AG20443 (cell line): ENCODE measurements at regions not wholly inside any gene's neighbourhood (a gene's known extent, or its start where the extent isn't known, plus 50 kb on each side); places are given as distances from the start of the nearest gene placed in this dataset.
"Not testable (repeated sequence)": the region's sequence is repeated elsewhere in the genome, so short reads cannot be mapped to it uniquely, and the experiment has no call there.

Experiments
- DNase-seq: peaks from one replicate; pipeline ENCODE4 v3.0.0; 2012; ENCODE audit warnings: low spot score, mixed read lengths

- DNase-seq: no peak
These were observed 51.9 kb upstream of the SPDL1 start for GRCh38 chr5:169531631-169532030.

DNA sequence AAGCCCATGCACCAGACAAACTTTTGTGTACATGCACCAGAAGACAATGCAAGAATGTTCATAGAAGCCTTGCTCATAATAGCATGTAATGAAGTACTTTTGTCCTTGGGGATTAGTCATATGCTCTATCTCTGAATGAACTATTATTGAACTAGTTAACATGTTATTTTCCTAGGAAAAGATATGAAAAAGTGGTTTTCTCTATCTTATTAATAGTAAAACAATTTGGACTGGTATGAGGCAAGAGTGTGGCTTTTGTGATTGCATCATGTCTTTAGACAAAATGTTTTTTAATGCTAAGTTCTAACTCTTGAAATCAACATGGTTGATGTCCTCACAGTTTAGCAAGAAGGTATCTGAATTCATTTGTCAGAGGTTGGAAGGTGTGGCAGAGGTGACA lies 55.7 kb upstream of the SPDL1 start:
- peak; percentile 39 for DNase-seq

- DNase-seq: no peak
These were observed 56.5 kb upstream of the SPDL1 start for GRCh38 chr5:169527066-169527465.

GRCh38 chr5:169522851-169523250 lies 60.7 kb upstream of the SPDL1 start:
- no peak for DNase-seq

DNA sequence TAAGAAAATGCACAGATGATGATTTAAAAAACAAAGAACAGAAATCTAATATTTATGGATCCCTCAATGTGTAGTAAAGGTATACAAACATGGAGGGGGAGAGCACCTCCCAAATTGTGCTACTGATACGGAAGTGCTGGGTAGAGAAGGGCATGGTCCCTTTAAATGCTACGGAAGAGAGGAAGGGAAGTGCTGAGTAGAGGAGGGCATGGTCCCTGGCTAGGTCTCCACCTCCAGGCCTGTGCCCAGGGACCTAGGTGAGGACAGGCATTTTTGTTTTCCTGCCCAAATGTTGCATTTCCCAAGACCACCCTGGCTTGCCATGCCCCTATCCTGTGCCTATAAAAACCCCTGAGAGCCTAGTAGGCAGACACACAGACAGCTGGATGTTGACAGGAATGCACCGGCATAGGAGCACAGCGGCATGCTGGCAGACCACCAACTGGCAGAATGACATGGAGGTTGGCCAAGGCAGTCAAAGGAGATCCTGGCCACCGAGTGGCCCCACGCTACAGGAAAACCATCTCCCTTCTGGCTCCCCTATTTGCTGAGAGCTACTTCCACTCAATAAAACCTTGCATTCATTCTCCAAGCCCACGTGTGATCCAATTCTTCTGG lies 62.1 kb upstream of the SPDL1 start:
- DNase-seq: no peak

DNA sequence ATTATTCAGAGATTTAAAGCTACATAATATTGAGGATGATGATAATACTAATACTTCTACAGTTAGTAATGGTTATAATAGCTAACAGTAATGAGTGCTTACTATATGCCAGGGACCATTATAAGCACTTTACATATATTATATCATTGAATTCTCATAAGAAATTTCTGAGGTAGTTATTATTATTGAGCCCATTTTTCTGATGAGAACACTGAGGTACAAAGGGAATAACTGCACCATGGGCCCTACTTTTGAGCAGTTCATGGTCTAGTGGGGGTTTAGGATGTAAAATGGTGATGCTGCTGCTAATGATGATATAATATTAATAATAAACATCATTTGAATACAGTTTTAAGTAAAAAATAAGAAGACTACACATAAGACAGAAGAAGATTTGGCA lies 64.2 kb upstream of the SPDL1 start:
- DNase-seq: no peak

GRCh38 chr5:169518779-169519178 lies 64.8 kb upstream of the SPDL1 start:
- DNase-seq: not testable (repeated sequence)

DNA sequence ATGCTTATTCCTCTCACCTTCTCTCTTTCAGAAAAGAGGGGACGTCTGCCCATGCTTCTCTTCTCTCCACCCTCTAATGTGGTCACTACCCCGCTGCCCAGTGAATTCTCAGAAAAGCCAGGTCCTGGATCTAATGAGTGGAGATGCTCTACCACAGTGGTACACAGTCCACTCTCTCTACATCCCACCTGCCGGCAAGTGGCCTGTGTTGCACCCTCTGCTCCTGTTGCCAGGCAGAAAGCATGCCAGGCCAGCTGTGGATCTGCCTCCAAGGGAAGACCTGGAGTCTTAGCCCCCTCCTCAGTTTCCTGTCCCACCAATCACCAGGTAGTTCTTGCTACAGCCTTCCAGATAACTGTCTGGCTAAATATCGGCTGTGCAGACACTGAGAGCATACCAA lies 71.2 kb upstream of the SPDL1 start:
- DNase-seq: no peak

DNA sequence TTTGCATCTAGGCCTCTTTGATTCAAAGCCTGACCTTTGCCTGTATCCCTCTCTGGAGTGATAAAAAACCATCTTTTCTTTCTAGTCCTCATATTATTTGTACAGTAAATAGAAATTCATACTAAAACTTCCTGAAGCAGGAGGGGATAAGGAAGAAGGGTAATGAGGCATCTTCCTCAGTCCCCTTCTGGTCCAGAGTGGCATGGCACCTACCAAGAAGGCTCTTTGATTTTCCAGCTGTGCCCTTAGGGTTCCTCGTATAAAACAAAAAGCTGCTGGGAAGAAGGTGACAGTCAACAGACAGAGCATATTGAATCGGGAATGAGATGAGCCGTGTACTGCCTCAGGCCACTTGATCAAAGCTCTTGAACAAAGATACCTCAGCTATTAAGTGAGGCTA lies 71.9 kb upstream of the SPDL1 start:
- no peak for DNase-seq

DNA sequence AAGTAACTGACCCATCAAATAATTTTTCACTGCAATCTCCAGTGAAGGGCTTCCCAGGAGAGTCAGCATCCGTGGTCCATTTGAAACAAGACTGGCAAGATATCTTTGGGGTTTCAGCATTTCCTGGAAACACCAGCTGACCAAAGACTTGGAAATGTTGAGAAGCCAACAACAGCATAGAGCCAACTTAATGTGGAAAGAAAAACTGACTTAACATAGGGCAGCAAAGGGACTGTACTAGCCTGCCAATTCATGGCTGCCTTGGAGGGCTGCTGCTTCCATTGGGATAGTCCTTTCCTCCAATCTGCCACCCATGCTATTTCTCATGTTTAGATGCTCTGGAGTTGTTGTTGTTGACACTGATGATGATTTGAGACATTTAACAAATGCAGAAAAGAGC lies 76.5 kb upstream of the SPDL1 start:
- no peak for DNase-seq

GRCh38 chr5:169503886-169504285 lies 79.7 kb upstream of the SPDL1 start:
- DNase-seq: no peak

DNA sequence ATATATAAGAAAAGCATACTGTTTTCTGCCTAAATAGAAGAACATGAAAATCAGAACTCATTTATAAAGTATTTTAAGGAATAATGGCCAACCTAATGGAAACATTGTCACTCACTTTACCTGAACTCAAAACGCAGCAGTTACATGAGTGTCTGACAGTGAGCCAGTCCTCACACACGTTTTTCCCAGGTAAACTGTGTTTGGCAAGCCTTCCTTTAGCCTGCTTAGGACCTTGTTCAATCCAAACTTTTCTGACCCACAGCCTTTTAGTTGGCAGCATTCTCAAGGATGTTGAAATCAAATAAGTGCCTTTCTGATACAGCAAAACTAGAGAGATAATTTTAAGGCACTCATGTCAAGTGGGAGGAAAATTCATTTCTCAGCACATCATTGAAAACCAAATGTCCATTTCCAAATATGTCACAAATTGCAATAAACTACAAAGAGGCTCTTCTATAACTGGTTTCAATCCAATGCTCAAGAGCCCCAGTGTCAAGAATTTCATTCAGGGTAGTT lies 83.5 kb upstream of the SPDL1 start:
- DNase-seq: no peak

DNA sequence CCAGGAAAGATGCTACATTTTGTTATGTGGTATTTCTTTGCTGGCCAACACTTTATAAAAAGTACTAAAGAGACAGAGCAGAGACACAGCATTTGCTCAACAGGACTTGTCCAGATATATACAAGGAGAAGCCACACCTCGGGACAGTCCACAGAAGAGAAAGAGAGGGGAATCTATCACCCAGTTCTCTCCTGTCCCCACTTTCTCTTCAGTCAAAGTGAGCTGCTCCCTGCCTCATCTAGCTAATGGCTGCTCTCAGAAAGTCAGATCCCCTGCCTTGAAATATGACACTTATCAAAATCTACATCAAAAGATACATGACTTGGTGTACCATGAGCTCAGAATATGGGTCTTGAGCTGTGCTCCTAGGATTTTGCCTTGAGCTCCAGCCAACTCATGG lies 86.7 kb upstream of the SPDL1 start:
- DNase-seq: no peak

DNA sequence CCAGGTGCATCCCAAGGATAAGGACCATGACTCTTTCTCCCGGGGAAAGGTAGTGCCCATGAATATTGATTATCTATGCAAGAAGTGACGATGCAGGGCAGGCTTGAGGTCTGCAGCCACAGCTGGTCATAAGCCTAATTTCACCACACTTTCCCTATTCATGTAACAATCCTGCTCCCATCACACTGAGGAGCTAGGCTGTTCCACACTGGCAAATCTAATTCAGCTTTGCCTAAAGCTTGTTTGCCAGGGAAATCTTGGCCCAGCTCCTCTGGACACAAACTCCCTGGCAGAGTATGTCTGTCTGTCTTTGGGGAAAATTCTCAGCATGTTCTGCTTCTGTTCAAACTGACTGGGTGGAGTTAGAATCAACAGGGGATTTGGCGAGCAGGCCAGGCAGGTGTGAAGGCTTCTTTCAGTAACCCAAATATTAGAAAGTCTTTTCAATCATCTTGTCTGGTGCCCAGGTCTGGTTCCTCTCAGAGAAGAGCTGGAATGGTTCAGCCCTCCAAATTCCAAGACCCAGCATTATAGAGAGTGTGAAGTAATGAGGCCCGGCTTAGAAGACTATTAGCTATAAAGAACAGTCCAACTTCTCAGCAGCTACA lies 88.5 kb upstream of the SPDL1 start:
- peak; percentile 57 for DNase-seq

GRCh38 chr5:169494383-169494935 lies 89.1 kb upstream of the SPDL1 start:
- peak; percentile 21 for DNase-seq

GRCh38 chr5:169474226-169474625 lies 109.3 kb upstream of the SPDL1 start:
- DNase-seq: no peak

- DNase-seq: no peak
These were observed 111.0 kb upstream of the SPDL1 start for GRCh38 chr5:169472544-169472943.

GRCh38 chr5:169471021-169471420 lies 112.6 kb upstream of the SPDL1 start:
- DNase-seq: no peak

DNA sequence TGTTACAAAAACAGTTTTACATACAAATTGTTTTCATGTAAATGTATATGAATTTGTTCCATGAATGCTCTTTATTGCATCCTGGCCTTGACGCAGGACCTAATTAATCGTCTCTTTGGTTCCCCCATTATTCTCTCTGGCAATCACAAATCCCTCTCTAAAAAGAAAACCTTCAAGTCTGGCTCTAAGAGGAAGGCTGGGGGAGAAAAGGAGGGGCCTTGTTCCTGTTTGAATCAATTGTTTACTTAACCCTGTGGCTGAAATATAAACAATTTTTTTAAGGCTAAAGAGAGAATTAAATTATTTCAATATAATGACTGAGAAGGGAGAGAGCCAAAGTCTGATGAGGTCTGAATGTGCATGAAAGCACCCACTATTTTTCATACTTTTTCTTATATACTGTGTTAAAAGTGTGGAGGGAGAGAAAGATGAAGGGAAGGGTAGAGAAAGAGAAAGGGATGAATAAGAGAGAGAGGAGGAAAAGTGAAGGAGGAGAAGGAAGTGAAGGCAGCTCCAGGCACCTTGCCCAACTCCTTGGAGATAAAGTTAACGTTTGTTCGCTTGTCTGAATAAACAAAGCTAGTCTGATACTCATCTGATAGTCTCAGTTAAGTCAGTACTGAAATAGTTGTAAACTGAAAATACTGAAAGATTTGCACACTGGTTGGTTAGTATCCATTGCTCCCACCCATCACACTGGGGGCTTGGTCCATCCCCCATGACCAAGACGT lies 116.4 kb upstream of the SPDL1 start:
- no peak for DNase-seq

- no peak for DNase-seq
These were observed 122.7 kb upstream of the SPDL1 start for GRCh38 chr5:169460896-169461295.

DNA sequence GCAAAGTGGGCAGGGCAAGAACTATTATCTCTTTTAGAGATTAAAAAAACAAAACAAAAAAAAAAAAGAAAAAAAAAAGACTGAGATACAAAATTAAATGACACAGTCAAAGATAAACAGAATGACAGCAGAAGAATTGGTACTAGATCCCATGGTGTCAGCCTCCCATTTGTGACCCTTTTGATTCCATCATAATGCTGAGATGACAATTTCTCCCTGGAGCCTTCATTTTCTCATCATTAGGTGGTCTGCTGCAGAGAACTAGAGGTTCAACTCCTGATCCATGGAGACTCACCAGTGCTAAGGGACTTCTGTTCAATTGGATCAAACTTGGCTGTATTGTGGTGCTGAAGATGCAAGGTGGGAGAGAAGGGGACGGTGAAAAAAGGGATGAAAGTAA lies 123.5 kb upstream of the SPDL1 start:
- no peak for DNase-seq

DNA sequence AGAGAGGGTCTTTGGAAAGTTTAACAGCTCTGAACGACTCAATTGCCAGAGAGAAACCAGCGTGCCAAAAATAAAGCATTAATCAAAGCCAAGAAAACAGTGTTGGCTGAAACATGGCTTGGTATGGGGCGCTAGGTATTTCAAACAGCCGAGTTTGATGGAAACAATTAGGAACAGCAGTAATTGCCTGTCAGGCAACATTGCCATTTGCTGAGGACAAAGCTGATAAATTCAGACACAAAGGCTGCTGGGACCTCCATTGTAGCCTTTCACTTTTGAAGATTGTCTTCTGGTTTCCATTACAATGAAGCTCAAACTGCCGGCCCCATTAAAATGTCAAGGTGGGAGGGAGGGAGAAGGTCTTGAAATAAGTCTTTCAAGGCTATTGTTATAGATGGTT lies 125.4 kb upstream of the SPDL1 start:
- DNase-seq: no peak

- DNase-seq: peak; percentile 67
These were observed 133.1 kb upstream of the SPDL1 start for GRCh38 chr5:169450464-169450863.
